GM18907 (cell line): ENCODE measurements at regions not wholly inside any gene's neighbourhood (a gene's known extent, or its start where the extent isn't known, plus 50 kb on each side); places are given as distances from the start of the nearest gene placed in this dataset.
"Not testable (repeated sequence)": the region's sequence is repeated elsewhere in the genome, so short reads cannot be mapped to it uniquely, and the experiment has no call there.

Experiments used
- ATAC-seq: cut with Tn5 transposase; IDR thresholded peaks from one replicate; pipeline ENCODE4 v1.9.1; 2021; ENCODE audit warnings: mild to moderate bottlenecking, moderate library complexity; ENCODE audit not compliant: unreplicated experiment

DNA sequence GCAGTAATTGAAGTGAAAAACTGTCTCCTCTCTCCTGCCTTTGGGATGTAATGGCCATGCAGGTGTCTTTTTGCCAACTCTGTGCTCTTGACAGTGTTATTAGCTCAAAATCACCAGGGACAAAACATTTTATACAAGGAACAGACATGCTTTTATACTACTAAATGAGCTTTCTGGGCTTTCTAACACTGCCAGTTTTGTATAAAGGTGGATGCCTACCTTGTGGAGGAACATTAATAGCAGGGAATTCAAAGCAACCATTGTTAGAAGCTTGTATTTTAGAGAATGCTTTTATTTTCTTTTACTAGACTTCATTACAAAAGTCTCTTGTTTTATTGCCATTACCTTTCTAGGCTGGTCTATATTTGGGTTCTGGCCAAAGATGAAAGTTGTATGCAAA is 54.7 kb upstream of the ARSJ start:
- ATAC-seq, result no peak

DNA sequence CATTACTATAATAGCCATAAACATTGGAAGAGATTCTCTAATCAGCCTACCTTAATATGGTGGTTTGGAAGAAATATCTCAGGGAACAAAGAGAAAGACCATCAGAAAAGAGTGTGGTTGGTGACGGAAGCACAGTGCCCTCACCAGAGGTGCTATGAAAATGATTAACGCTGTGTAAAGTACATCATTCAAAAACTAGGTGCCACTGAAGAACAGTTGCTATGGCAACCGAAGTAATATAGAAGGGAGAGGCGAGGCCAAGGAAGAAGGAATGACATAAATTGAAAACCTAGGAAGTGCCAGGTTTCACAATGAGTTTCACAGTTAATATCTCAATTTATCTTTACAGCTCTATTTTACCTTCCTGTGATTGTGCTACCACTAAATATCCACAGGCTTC is 57.0 kb upstream of the ARSJ start:
- ATAC-seq, result no peak

DNA sequence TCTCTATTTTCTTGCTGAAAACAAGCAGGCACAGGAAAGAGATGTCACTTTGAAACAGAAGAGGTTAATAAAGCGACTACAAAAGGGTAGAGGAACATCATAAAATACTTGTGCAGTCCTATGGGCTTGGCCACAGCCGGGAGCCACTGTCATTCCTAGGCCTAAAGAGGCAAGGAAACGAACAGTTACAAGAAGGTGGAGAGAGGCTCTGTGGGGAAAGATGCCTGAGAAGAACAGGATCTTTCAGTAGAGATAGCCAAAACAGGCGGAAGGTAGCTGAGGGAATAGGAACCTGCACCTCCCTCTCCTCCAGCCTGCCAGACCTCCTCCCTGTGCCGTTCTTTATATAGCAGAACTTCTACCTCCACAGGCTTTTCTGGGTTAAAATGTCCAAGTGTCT is 57.4 kb upstream of the ARSJ start:
- ATAC-seq, result no peak

DNA sequence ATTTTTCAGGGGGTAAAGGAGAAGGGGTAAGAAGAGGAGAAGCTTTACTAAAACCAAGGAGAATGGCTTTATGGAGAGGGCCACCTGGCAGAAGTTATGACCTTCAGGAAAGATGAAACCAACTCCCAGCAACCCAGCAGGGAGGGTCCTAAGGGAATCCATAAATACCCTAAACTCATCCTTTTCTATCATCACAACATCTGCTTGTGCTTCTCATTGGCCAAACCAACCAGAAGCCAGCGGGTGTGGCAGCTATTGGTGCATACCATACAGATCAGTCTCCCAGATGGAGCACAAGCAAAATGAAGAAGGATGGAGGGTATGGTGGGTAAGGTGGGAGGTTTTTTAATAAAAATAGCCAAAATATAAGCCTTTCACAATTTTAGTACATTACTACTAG is 58.5 kb upstream of the ARSJ start:
- no peak for ATAC-seq

DNA sequence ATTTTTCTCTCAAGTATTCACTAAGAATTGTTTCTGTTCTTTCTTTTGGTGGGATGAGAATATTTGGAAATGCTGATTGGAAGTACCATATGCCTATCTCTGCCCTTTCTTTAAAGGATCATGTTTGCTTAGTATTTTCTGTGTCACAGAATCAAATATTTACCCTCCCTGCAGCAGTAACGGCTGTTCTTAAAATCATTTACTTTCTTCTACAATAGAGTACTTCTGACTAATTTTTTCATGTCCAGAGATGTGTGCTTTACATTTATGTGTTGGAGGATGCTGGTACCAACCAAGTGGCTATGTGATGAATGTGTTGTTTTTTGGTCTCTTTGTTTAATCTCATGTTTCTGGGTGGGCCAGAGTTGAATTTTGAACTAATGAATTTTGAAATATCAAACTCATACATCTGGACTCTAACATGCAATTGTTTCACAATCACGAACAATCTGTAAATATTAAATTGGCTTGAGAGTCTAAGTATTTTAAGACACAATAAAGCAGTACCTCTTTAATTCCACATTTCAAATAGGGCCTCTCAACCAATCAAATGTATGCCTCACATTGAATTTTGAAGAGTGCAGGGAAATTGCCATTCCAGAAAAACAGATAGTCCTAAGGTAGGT is 59.4 kb upstream of the ARSJ start:
- no peak for ATAC-seq

DNA sequence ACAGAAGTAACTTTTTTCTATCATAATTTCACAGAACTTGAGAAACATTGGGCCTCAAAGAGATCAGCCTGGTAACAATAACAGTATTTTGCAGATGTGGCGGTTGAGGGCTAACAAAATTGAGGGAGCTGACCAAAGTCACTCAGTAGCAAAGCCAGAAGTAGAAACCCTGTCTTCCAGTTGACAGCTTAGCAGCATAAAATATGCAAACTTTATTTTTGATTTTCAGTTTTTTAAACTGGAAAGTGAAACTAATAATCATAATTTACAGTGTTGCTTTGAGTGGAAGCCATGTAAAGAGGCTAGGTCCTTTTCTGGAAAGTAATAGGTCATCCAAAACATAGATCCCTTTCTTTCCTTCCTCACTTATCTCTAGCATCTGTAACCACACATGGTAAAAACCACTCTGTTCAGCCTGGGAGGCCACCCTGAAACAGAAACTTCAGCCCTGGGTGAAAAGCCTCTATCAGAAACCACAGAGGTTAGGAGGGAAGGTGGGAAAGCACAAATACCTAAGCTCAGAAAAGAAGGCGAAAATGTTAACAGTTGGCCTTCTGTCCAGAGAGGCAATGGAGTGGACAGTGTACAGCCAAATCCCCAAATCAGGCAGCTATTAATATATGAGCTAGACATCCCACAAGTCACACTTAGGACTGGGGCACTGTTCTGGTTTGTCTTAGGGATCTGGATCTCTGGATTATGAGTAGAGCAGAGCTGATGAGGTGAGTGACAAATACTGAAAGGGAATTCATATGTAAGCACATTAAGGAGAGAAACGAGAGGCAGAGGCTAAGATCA is 61.1 kb upstream of the ARSJ start:
- ATAC-seq, result peak; percentile 95

DNA sequence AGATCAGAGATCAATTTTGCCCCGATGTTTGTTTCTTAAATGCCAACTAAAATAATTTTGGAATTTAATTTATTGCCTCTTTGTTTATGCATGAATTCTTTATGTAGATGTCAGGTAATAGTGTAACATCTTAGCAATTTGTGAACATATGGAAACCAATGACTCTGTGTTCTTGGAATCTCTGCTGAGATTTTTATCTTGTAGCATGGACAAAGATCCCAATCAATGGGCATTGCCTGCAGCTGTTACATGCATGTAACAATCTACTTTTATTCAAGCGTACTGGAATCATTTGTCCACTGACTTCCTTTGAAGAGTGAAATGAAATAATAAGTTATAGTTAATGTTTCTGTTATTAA is 61.6 kb upstream of the ARSJ start:
- ATAC-seq, result no peak

DNA sequence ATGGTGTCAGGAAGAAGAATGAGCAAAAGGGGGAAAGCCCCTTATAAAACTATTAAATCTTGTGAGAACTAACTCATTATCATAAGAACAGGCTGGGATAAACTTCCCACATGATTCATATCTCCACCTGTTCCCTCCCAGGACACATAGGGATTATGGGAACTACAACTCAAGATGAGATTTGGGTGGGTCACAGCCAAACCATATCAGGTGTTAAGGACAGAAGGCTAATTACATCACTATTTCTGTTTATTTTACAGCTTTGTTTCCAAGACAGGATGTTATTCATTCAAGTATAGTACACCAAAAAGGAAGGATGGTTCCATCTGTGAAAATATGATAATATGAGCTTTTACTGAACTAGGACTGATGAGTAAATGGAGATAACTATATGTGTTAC is 63.7 kb upstream of the ARSJ start:
- ATAC-seq, result no peak

DNA sequence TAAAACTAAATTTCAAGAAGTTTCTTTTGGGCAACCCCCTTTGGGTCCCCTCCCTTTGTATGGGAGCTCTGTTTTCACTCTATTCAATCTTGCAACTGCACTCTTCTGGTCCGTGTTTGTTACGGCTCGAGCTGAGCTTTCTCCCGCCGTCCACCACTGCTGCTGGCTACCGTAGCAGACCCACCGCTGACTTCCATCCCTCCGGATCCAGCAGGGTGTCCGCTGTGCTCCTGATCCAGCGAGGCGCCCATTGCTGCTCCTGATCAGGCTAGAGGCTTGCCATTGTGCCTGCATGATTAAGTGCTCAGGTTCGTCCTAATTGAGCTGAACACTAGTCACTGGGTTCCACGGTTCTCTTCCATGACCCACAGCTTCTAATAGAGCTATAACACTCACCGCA is 64.9 kb upstream of the ARSJ start:
- ATAC-seq, result not testable (repeated sequence)

DNA sequence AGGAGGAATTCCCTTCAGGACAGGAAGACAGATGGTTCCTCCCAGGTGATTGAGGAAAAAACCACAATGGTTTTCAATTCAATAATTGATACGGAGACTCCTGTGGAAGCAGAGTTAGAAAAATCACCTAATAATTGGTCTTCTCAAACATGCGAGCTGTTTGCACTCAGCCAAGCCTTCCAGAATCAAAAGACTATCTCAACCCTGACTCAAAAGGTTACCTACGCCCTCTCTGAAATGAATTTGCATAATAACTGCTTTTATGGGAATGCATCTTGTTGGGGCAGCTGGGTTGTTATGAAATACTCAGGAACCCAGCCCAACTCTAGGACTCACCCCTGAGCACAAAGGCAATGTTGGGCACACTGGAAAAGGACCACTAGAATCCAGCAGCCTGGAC is 66.9 kb upstream of the ARSJ start:
- no peak for ATAC-seq

DNA sequence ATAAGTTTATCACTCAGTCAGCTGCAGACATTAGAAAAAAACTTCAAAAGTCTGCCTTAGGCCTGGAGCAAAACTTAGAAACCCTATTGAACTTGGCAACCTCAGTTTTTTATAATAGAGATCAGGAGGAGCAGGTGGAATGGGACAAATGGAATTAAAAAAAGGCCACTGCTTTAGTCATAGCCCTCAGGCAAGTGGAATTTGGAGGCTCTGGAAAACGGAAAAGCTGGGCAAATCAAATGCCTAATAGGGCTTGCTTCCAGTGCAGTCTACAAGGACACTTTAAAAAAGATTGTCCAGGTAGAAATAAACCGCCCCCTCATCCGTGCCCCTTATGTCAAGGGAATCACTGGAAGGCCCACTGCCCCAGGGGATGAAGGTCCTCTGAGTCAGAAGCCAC is 68.7 kb upstream of the ARSJ start:
- ATAC-seq, result not testable (repeated sequence)

DNA sequence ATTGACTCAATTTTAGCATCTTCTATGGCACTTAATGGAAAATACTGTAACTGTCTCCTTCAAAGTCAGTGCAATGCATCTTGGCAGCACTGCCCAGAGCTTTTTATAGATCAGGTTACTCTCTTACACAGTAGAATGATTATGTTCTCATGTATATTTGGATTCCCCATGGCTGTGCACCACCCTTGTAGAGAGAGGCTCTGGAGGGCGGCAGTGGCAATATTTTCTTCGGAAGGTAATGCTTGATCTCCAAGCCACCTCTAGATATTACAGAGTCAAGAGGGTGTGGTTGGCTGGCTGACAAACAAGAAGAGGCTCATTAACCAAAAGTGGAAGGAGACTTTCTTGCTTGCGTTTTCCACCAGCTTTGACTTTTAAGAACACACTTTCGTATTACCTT is 72.8 kb upstream of the ARSJ start:
- ATAC-seq, result no peak

DNA sequence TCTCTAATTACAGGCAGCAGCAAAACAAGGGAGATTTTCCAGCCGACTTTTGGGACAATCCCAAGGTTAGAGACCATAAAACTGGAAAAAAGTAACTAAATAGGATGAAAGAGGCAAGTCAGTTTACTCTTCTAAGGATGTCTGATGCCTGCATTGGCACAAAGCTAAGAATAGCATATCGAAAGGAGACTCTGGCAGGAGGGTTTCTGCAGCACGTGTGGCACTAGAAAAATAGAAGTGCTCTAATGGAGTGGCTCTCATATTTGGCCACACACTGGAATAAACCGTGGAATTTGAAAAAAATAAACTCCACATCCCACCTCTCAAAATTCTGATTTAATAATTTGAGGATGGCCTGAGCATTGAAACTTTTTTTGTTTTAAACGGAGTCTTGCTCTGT is 77.2 kb upstream of the ARSJ start:
- no peak for ATAC-seq

DNA sequence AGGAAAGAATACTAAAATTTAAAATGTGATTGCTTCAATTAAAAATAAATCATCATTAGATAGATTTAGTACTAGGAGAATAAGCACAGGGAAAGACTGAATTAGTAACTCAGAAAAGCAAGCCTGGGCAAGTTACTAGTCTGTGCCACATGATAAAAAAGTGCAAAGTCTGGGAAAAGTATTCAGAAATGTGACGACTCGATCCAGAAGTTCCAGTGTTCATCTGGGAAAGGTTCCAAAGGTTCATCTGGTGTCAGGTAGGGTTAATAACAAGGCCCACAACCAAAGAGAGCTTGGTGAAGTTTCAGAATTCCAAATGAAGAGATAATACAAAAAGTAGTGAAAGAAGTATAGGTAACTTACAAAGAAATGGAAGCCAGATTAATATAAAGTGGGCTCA is 78.3 kb upstream of the ARSJ start:
- ATAC-seq, result no peak

DNA sequence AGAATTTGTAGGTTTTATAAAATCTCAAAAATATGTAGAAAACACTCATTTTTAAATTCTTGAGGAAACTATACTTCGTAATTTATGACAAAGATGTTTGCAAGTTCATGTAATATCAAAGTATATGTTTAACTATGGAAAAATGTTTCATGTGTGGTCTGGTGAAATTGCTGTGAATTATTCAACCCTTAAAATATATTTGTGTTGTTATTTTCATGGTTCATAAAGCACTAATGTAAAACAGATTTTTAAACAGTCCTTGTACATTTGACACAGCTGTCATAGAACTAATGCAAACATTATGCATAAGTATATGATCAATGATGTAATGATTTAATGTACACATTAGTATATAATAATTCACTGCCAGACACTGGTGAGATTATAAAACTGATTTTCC is 83.1 kb upstream of the ARSJ start:
- ATAC-seq, result no peak

DNA sequence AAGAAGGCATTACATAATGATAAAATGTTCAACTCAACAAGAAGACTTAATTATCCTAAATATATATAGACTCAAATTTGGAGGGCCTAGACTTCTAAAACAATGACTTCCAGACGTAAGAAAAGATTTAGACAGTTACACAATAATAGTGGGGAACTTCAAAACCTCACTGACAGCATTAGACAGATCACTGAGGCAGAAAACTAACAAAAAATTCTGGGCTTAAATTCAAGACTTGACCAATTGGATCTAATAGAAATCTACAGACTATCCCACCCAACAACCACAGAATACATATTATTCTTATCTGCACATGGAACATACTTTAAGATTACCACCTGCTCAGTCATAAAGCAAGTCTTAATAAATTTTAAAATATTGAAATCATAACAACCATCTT is 93.3 kb upstream of the ARSJ start:
- ATAC-seq, result no peak

DNA sequence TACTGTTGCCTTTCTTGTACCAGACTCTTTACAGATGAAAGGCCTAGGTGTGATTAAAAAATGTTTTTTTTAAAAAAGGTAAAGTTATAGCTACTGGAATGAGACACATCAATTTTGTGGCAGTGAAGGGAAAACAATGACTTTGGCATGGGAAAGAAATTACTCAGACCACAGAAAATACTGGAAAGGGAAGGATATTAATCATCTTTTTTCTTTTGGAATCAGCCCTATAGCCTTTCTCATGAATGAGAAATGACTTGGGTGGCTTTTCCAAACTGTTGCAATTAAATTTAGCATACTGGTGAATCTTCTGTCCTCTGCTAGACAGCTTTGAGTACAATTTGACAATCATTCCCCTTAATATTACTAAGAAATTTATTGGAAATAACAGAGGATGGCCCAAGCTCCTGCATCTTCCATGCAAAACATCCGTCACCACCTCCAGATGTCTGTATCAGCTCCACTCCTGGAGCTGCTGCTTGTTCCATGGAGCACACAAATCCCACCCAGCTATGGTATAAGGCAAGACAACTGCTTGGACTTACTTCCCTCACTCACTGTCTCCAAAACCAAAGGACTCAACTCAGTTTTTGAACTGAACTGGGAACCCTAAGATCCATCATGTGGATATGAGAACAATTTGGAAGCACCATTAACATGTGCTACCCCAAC is 97.6 kb upstream of the ARSJ start:
- ATAC-seq, result no peak

DNA sequence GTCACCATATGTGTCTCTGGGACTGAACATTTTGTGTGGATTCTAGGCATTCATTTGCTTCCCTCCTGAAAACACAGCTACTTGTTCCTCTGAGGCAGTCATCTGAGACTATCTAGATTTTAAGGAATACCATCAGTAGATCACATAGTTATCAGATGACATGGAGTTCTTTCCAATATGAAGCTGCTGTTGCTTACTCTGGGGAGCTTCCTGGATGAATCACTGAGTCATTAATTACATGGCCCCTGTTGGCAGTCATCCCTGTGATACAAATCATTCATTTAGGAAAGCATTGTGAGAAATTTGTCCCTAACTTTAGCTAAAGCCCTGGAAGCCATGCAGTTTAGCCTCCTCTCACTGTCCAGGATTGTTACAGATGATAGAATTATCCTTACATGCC is 98.2 kb upstream of the ARSJ start:
- ATAC-seq, result no peak

DNA sequence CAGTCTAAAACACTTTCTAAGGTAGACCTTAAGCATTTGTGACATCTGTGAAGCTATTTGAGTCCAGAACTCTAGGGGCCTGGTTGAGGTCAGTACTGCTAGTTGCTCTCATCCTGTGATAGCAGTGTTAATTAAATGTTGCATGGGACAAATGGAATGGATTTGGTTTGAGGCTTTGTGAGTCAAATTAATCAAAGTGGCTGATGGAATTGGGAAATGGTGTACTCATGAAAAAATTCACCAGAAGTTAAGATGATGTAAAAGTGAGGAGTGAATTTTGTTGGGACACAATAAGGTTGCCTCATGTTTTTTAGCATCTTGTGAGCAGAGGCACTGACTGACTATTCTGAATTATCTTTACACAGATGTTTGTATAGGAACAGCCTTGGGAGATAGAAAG is 99.2 kb upstream of the ARSJ start:
- ATAC-seq, result no peak

DNA sequence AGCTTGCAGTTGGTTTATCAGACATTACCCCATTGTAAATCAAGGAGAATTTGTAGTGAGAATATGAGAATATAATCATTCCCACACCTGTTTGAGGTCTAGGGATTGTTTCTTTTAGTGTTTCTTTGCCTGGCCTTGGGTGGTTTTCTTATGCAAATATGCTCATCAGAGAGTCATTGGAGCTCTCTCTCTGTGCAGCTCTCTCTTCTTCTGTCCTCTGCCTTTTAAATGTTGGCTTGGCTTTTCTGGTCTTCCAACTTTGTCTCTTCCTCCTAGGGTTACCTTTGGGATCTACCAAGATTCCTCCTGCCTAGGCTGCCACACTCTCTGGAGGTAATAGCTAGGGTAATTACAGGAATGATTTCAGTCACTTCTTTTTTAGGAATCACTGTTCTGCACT is 102.3 kb upstream of the ARSJ start:
- no peak for ATAC-seq

DNA sequence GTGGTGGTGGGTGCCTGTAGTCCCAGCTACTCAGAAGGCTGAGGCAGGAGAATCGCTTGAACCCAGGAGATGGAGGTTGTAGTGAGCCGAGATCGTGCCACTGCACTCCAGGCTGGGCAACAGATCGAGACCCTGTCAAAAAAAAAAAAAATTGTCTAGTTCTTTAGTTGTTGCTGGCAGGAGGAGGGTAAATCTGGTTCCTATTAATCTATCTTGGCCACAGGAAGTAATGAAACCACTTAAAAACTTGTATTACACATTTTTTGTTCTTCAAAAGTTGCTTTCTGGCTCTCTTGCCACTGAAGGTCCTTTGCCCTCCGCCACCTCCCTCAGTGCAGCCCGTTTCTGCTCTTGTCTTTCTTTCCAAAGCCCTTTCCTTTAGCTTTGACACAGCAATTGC is 102.9 kb upstream of the ARSJ start:
- no peak for ATAC-seq

DNA sequence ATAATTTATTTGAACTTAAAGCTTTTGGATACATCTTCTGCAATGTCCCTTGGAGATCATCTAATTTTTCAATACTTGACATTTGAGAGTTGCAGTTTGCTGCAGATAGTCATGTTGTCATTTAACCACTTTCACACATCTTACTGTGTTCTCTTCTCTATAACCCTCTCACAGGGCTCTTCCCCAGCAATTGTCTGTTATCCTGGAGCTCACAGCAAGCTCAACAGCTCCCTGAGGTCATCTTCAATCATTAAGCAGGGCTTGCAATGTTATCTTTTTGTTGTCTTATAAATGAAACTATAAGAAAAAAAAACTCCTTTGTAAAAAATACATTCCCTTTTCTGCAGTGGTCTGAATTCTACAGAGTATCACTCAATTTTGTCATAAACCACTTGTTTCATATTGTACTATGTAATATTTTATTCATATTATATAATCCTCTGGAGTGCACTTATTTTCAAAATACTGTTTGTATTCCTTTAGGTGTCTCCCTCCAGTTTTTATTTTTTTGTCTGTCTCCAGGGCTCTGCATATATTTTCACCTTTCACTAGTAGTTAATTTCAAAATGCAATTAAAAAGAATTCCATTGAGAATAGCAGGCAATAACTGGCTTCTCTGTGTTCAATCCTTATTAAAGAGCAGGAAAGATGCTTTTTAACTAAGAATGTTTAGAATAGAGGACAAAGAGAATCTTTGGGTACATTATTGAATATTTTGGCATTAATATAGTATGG is 106.3 kb upstream of the ARSJ start:
- no peak for ATAC-seq
